GM21447 (cell line): ENCODE measurements at regions not wholly inside any gene's neighbourhood (a gene's known extent, or its start where the extent isn't known, plus 50 kb on each side); places are given as distances from the start of the nearest gene placed in this dataset.
A peak's percentile ranks its signal among the peaks of the same experiment; 100 is the strongest.

ENCODE experiments used
- ATAC-seq: cut with Tn5 transposase; IDR thresholded peaks from one replicate; pipeline ENCODE4 v1.9.1; 2021; ENCODE audit not compliant: unreplicated experiment

DNA sequence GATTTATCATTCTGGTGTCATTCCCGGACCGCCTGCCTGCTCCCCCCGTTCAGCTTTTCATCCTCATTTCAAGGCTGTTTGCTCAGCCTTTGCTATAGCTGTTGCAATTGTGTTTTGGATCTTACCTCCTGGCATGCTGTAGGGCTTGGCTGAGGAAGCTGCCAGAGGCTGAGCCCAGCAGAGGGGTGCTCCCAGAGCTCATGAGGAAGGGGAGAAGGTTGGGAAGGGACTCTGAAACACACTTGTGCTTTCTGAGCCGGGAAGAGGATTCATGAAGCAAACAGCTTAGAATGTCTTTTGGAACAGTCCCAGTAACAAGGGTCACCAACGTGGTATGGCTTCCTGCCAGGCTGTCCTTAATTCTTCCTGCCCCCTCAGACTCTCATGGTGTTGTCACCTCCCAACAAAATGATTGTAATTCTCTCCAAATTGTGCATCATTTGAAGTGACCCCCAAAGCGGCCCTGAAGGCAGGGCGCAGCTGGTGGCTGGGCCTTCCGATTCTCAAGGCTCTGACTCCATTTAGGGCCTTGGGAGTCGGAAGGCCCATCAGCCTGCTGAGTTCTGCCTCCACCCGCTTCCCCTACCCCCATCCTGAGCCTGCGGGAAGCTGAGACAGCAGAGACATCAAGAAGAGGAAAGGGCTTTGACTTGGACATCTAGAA is 111.9 kb upstream of the ARHGAP5 start:
- ATAC-seq: no peak

DNA sequence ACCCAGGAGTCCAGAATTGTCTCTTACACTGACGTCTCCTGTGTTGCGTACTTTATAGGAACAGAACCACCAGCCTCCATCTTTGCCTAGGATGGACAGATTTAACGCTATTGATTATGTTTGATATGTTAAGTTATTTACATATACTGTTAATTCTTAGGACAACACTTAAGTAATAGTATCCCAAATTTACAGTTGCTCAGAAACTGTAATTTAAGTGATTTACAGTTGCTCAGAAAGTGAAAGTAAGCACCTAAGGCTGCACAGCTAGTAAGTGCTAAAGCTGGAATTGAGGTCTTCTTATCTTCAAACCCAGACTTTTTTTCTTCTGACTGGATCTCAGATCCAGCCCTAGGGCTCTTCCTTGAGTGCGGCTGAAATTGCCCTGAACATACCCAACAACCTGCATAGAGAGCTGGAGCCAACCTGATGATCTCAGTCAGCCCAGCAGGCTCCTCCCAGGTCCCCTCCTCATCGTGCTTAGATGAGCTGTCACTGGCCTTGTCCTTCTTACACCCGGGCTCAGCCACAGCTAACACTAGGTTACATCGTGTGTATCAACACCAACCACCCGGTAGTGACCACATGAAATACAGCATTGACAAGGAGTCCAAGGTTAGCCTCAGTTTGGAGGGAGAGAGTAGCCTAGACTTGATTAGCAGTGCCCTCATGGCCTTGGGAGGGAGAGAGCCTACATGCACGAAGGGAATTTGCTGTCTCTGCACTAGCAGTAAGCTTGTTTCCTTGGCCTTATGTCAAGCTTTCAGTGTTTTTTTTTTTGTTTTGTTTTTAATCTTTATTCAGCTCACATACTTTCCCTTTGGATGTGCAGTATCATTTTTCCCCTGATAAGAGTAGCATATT is 111.1 kb upstream of the ARHGAP5 start:
- ATAC-seq: no peak

DNA sequence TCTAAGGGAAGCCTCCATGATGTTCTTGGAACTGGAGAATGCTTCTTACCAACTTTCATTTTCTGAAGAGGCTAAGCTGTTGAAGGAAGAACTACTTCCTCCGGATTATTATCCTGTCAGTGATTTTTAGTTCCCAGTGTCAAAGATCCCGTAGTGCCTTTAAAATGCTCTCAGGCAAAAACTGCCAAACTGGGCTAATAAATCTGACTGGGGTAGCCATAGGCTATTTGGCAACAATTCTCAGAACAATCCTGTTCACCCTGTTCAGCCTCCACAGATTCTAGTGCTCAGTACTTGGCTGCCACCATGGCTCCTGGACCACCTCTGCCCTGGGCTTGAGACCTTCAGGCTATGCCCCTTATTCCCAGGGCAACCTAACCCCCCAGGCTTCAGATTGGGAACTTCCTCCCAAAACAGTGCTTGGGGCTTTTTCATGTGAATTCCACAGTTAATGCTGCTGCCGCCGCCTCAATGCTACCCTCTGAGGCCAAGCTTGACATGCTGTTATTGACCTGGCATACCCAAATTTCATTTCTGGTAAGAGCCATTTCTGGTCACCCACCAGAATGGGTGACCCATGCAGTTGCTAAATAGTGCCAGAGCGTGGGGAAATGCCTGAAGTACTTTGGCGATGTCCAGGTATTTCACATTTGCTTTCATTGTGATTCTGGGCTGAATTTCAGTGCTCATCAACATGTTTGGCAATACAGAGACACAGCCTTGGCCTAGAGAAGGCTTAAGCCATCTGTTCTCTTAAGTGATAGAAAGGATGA is 110.0 kb upstream of the ARHGAP5 start:
- ATAC-seq: no peak

DNA sequence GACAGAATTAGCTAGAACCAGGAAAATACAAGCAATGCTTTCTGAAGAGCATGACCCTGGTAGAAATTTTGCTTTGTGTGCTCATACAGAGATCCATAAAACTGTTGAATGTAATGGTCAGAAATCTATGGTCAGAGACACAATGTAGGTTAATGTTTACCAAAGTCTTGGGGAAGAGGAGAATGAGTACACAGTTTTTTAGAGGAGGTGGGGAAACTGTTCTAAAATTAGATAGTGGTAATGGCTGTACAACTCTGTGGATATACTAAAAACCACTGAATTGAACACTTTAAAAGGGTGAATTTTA is 109.5 kb upstream of the ARHGAP5 start:
- no peak for ATAC-seq

- peak; percentile 69 for ATAC-seq
Observed at GRCh38 chr14:31968107-31968810, 108.8 kb upstream of the ARHGAP5 start.

DNA sequence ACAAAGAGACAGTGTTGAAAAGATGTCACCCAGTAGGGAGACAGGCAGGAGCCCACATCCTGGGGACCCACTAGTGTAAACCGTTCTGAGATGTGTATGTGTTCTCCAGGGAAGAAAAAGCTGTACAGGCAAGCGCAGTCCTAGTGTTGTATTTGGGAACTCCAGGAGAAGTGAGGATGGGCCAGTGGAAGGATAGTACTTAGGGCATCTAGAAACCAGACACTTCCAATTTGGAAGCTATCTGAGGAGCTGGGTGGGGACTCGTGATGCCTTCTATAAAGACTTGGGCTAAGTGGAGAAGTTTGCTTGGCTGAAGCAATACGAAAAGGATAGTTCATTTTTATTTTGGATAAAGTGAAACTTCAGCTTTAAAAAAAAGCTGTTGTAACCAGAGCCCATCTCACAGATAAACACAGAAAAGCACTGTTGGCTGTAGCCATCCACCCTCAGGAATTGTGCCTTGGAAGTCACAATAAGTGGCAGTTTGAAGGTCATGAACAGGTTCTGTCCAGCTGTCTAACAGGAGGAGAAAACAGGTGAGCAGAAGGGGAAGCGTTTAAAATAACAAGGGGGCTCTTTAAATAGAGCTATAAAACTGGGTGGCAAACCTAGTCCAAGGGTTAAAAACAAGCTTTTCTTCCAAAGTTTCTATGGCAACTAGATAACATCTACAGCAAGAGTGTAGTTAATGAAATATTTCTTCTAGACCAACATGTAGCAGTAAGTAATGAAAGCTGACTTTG is 108.0 kb upstream of the ARHGAP5 start:
- no peak for ATAC-seq

DNA sequence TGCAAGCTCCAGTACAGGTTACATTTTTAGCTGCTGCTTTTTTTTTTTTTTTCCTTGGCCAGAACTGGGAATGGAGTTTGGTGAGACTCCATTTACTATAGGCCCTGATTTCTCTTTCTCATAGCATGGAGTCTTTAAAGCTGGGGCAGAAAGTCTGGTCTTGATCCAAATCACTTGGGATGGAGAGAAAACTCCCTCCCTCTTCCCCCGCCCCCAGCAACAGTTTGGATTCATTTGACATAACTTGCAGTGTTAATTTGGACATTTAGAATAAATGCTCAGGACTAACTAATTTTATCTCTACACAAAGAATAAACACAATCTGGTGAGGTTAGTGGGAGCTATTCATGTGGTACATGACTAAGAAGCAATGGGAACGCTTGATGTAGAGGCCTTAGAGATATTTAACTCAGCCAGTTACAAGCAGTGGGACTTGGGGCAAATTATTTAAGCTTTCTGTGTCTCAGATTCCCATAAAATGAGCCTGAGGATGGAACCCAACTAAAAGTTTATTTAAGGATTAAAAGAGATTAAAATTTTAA is 107.3 kb upstream of the ARHGAP5 start:
- ATAC-seq: no peak

- ATAC-seq: no peak
Observed at GRCh38 chr14:31970744-31971143, 106.4 kb upstream of the ARHGAP5 start.

- no peak for ATAC-seq
Observed at GRCh38 chr14:31971612-31972011, 105.5 kb upstream of the ARHGAP5 start.

DNA sequence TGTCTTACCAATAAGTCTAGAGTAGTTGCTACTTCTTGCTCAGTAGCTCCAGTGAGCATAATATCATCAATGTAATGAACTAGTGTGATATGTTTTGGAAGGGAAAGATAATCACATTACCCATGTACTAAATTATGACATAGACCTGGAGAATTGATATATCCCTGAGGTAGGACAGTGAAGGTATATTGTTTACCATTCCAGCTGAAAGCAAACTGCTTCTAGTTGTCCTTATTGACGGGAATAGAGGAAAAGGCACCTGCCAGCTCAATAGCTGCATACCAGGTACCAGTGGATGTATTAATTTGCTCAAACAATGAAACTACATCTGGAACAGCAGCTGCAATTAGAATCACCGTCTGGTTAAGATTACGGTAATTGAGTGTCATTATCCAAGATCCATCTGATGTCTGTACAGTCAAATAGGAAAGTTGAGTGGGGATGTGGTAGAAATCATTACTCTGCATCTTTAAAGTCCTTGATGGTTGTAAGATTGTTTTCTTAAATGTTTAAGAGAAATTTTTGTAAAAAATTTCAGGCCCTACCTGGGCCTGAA is 100.0 kb upstream of the ARHGAP5 start:
- ATAC-seq: no peak

GRCh38 chr14:31978423-31978822 is 98.7 kb upstream of the ARHGAP5 start:
- ATAC-seq: no peak

DNA sequence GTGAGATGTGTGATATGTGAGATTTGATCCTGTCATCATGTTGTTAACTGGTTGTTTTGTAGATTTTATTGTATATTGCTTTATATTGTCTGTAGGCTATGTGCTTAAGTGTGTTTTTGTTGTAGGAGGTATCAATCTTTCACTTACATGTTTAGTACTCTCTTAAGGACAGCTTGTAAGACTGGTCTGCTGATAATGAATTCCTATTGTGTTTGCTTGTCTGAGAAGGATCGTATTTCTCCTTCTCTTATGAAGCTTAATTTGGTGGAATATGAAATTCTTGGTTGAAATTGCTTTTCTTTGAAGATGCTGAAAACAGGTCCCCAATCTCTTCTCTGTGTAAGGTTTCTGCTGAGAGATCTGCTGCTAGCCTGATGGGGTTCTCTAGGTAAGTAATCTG is 94.5 kb upstream of the ARHGAP5 start:
- ATAC-seq: no peak

DNA sequence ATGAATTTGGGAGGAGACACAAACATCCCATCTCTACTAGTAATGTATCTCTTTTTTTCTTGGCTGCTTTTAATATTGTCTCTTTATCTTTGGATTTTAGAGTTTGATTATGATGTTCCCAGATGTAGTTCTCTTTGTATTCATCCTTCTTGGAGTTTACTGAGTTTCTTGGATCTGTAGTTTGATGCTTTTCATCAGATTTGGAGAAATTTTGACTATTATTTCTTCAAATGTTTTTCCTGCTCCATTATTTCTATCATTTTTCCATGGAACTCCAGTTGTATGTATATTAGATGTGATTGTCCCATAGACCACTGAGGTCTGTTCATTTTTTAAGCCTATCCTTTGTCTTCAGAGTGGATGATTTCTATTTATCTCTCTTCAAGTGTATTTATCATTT is 90.7 kb upstream of the ARHGAP5 start:
- no peak for ATAC-seq

DNA sequence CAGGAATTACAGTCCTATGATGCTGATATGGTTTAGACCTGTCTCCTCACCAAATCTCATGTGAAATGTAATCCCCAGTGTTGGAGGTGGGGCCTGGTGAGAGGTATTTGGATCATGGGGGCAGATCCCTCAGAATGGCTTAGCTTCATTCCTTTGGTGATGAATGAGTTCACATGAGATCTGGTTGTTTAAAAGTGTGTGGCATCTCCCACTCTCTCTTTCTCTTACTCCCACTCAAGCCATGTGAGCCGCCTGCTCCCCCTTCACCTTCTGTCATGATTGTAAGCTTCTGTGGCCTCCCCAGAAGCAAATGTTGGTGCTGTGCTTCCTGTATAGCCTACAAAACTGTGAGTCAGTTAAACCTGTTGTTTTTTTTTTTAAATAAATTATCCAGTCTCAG is 89.4 kb upstream of the ARHGAP5 start:
- no peak for ATAC-seq

DNA sequence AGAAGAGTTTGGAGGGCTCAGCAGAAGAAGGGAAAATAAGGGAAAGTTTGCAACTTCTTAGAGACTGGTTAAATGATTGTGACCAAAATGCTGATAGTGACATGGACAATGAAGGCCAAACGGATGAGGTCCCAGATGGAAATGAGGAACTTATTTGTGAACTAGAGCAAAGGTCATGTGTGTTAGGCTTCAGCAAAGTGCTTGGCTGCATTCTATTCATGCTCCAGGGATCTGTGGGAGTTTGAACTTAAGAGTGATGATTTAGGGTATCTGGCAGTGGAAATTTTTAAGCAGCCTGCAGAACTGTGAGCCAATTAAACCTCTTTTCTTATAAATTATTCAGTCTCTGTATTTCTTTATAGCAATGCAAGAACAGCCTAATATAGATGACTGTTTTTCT is 88.9 kb upstream of the ARHGAP5 start:
- ATAC-seq: no peak

DNA sequence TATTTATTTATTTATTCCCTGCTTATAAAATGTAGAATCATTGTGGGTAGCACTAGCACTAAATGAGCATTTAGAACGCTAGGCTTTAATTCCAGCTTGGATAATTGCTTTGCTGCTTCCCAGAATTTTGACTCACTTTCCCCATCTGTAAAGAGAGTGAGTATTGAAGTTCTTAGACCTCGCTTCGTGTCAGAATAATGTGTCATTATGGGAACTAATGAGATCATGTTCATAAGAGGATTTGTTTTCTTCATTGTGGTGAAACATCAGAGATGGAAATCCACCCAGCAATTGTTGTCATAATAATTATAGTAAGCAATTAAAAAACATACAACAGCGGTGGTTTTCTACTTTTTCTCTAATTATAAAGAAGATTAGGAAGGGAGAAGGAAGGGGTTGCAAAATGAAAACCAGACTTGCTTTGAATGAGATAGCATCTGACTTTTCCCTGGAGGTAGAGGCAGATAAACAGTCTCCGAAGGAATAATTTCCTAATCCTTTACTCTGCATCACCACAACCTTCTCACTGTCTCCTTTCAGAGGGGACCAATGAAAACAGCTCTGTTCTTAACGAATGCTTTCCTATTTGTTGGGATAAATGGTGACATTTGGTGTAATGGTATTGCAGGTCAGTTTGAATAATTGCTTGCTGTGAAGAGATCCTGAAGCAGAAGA is 86.8 kb upstream of the ARHGAP5 start:
- ATAC-seq: no peak

DNA sequence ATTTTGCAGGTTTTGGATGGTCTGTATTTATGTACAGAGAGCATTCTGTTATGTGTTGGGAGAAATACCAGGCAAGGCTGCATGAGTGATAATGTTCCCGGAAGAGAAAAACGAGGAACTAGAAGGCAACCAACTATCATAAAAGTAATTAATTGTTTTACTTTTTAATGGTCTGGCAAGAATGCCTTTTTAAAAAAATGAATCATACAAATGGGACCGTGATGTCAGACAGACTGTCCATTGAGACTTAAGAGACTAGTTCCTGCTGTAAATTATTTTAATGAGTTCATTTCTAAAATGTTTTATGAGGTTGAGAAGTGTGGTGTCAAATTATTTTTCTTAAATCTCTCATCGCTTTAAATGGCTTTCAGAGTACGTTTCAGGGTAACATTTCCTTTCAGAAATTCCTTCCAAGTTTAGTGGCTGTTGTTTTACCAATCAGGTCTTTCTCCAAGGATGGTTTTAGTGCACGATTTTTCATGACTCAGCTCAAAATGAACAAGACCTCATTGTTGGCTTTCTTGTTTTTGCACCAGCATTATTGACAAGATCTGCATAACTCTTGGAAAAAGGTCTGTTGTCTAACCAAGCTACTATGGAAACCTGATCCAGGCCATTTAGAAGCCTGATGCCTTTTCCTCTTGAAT is 86.1 kb upstream of the ARHGAP5 start:
- ATAC-seq: no peak

DNA sequence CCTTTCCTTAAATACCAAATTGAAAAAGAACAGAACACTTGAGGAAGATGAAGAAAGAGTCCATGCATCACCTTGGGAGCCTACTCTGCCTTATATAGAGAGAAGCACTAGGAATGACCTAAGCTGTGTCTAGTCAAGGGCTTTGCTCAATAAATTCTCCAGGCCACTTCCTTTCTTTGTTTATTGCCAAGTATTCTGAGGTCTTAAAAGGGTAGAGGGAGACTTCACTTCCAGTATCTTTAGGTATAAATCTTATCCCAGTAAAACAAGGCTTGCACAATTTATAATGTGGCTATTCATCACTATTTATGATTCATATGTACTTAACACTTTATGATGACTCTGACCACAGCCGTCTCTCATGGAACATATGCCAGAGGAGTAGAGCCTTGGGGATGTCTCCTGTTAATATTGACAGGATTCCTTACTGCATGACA is 85.1 kb upstream of the ARHGAP5 start:
- no peak for ATAC-seq

DNA sequence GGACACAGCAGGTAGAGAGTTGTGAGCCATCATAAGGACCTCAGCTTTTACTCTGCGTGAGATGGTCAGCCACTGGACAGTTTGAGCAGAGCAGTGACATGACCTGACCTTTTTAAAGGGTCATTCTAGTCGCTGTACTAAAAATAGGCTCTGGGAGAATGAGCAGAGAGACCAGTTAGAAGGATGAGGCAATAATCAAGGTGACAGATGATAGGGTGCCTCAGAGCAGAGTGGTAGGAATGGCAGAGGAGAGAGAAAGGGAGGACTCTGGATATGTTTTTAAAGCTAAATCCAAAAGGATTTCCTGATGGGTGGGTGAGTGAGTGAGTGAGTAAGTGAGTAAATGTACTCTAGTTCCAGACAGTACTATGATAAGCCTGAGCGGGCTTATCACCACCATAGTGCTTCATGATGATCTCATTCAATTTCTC is 83.6 kb upstream of the ARHGAP5 start:
- ATAC-seq: no peak
